GM19239 (cell line): ENCODE measurements at regions not wholly inside any gene's neighbourhood (a gene's known extent, or its start where the extent isn't known, plus 50 kb on each side); places are given as distances from the start of the nearest gene placed in this dataset.
A peak's percentile ranks its signal among the peaks of the same experiment; 100 is the strongest.

Experiments
- DNase-seq: peaks from one replicate; pipeline ENCODE4 v3.0.0; 2011; ENCODE audit warnings: low spot score; ENCODE audit not compliant: insufficient read length
- FAIRE-seq: peaks from 2 replicates; lab custom pipeline; 2011; peaks lifted over from hg19 to GRCh38; lab: Jason Lieb, UNC

DNA sequence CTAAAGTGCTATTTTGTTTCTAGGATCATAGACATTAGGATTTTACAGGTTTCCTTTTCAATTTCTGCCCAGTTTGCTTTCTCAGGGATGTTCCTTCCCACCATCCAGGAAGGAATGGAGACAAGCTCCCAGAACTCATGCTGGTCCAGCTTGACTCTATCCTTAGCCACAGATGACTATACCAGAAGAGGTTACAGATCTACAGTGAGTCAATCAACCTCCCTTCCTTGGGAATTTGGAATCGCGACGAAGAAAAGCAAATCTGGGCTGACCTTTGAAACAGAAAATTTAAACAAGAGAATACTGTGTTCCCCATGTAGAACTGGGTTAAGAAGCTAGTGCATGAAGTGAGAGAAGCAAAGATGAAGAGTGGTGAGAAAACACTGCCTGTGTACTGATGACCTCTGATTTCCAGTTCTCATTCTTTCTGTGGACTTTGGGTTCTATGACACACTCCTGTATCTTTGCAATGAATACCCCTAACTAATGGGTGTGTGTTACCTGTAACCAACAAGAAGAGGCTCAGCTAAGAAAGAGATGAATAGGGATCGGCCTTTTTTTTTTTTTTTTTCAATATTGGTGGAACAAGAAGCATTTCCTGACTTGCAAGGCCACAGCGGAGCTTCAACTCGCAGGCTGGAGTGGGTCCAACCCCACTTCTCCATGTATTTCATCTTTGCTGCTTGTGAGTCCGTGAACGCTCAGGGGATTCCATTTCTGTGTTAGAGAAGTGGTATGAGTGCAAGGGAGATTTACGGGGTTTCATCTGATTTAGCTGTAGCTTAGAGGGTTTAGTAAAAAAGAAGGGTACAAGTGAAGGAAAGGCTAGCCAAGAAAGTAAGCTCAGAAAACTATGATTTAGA lies 563.9 kb upstream of the CLINT1 start:
- no peak for DNase-seq
- FAIRE-seq: no peak

- FAIRE-seq (no peak), DNase-seq (no peak)
These were observed 562.4 kb upstream of the CLINT1 start for GRCh38 chr5:158421319-158421718.

GRCh38 chr5:158419186-158419585 lies 560.2 kb upstream of the CLINT1 start:
- DNase-seq (no peak), FAIRE-seq (no peak)

- FAIRE-seq: no peak
These were observed 555.8 kb upstream of the CLINT1 start for GRCh38 chr5:158414780-158415179.

GRCh38 chr5:158414333-158414762 lies 555.4 kb upstream of the CLINT1 start:
- no peak for DNase-seq
- FAIRE-seq: no peak

More at GRCh38 chr5:158414780-158415179, 555.8 kb upstream of the CLINT1 start:
- no peak for DNase-seq

- no peak for DNase-seq
- FAIRE-seq: peak; percentile 11
These were observed 554.3 kb upstream of the CLINT1 start for GRCh38 chr5:158413122-158413680.

DNA sequence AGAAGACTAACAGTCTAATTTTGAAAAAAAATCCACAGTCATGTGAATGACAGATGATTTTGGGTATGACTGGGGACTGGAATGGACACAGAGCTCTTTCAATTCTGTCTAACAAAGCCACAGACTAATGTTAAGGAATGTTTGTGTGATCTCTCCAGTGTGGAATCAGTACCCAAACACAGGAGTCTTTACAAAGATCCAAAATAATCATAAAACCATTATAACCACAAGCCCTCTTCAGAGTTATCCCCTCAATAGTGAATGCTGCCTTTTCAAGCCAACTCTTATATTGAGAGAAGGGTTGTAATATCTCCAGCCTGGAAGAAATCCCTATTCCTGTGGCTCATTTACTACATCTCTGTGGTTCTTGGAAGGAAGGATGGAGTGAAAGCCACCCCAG lies 552.0 kb upstream of the CLINT1 start:
- FAIRE-seq (no peak), DNase-seq (no peak)

- FAIRE-seq: peak; percentile 44
These were observed 550.6 kb upstream of the CLINT1 start for GRCh38 chr5:158409507-158409906.

GRCh38 chr5:158407824-158408195 lies 548.9 kb upstream of the CLINT1 start:
- DNase-seq: no peak
- no peak for FAIRE-seq

More at GRCh38 chr5:158409507-158409906, 550.6 kb upstream of the CLINT1 start:
- DNase-seq: no peak

GRCh38 chr5:158406884-158407823 lies 548.2 kb upstream of the CLINT1 start:
- FAIRE-seq (peak; percentile 21), DNase-seq (no peak)

DNA sequence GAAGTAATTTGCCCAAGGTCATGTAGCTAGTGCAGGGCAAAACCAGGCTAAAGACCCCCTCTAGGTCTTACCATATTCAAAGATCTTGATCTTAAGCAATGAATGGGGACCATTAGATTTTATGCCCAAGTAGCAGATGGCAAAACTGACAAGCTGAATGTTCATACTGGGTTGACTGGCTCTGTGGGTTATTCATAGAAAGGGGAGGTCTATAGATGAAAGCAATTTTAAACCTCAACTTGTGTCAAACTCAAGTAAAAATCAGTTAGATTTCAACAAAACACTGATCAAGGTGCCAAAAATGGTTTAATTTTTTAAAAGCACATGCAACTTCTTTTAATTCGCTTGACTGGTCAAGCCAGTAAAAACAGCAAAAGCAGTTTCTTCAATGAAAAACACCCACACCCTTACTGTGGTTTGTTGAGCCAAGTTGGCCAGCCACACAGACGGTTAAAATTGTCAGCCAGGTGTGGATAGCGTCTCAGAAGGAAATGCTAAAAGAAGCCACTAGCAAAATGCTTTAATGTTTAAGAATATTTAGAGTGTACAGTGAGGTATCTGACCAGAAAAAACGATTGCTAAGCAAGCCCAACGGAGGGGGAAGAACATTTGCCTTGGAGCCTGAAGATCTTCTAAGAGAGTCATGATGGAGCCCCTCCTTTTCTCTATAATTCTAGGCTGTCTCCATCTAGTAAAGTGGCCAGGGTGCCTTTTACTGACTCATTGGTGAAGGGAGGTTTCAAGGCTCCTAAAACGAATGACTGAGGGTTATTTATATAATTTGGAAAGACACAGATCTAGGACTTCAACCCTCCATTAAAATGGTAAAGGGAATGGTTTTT lies 539.6 kb upstream of the CLINT1 start:
- peak; percentile 83 for FAIRE-seq
- no peak for DNase-seq

- DNase-seq: no peak
- no peak for FAIRE-seq
These were observed 538.3 kb upstream of the CLINT1 start for GRCh38 chr5:158397278-158397677.

GRCh38 chr5:158394102-158394501 lies 535.2 kb upstream of the CLINT1 start:
- FAIRE-seq: no peak
- no peak for DNase-seq

DNA sequence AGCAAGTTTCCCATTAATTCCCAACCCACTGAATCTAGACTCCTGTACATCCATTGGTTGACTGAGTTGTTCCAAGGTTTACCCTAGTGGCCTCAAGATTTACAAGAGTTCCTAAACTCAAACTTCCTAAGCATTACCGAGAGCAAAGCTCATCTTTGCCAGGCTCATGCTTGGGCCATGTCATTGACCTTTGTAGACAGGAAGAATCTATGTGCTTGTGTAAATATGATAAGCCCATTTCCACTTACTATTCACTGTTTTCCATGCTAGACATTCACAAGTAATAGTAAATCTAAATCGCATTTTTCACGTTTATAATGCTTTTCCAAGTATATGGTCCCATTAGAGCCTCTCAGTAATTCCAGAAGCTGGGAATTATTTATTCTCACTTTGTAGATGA lies 534.5 kb upstream of the CLINT1 start:
- no peak for DNase-seq
- peak; percentile 60 for FAIRE-seq

- FAIRE-seq (peak; percentile 61), DNase-seq (no peak)
These were observed 533.8 kb upstream of the CLINT1 start for GRCh38 chr5:158392753-158393152.

GRCh38 chr5:158390577-158390976 lies 531.6 kb upstream of the CLINT1 start:
- FAIRE-seq: peak; percentile 70
- DNase-seq: no peak

- DNase-seq: no peak
- FAIRE-seq: no peak
These were observed 530.8 kb upstream of the CLINT1 start for GRCh38 chr5:158389786-158390185.

DNA sequence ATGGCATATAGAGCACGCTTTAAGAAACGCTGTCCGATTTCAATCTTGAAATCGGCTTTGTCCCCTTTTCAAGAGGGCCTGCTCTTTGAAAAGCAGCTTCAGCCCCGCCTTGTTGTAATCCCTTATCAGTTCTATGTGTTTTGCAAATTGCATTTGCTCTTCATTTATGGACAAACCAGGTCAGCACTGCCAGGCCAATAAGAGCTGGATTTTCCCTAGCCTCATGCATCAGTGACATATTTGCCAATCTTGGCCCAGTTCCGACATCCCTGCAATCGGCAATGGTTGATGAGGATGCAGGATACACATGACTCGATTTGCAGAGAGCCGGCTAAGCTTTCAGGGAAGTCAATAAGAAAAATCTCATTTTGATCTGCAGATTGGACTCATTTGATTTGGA lies 529.1 kb upstream of the CLINT1 start:
- FAIRE-seq (no peak), DNase-seq (no peak)

GRCh38 chr5:158387499-158387898 lies 528.6 kb upstream of the CLINT1 start:
- no peak for FAIRE-seq
- no peak for DNase-seq

DNA sequence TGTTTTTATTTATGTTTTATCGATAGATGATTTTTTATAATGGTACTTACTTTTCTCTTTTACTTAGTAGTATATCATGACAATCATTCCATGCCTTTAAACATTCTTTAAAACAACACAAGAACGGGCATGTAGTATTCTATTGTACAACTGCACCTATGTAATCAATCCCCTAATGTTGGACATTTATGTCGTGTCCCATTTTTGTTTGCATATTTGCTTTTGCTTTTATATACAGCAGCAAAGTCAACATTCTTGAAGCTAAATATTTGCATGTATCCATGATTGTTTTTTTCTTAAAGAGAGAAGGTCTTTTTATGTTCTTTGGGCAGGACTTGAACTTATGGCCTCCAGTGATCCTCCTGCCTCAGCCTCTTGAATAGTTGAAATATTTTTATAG lies 527.0 kb upstream of the CLINT1 start:
- no peak for FAIRE-seq

More for the DNA sequence above, 527.0 kb upstream of the CLINT1 start:
- no peak for DNase-seq
